ENCODE measurements at regions not wholly inside any gene's neighbourhood (a gene's known extent, or its start where the extent isn't known, plus 50 kb on each side); places are given as distances from the start of the nearest gene placed in this dataset.
A peak's percentile ranks its signal among the peaks of the same experiment; 100 is the strongest.
"Not testable (repeated sequence)": the region's sequence is repeated elsewhere in the genome, so short reads cannot be mapped to it uniquely, and the experiment has no call there.

DNA sequence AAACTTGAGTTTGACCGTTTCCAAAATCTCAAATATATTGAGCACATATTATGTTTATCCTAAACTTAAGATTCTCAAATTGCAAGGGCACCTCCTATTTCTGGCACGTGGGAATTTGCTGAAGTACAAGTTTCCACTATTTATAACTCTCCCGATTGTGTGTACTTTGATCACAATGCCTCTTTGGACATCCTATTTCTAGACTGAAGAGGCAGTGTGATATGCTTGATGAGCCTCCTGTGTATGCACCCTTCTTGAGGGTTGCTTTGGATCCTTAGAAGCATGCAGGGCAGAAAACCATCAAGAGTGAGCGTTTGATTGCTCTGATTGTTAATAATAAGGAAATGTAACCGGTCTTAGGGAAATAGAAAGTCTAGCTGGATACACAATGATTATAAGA, 218.9 kb upstream of the RBM19 start:
- Mint-ChIP-seq H3K4me1 (ENCODE audit: low read depth) (no peaks in the 10 kb centered on the region), H3K4me3 (no peak overlapping the region), H3K9me3 (ENCODE audit: insufficient read depth) (no peaks in the 10 kb centered on the region), H3K27me3 (ENCODE audit: low read depth) (no peaks in the 10 kb centered on the region), H3K36me3 (ENCODE audit: low read depth) (no peaks in the 10 kb centered on the region), H3K27ac (no peak overlapping the region)
- ChIA-PET CTCF (no interaction called here), POLR2A (no interaction called here)
- no peak for DNase-seq
- ATAC-seq, result no peak

GRCh38 chr12:114174326-114174725, 208.2 kb upstream of the RBM19 start:
- Mint-ChIP-seq H3K27me3 (ENCODE audit: low read depth) (no peaks in the 10 kb centered on the region), H3K4me3 (no peak overlapping the region), H3K9me3 (ENCODE audit: insufficient read depth) (no peaks in the 10 kb centered on the region), H3K36me3 (ENCODE audit: low read depth) (no peaks in the 10 kb centered on the region), H3K4me1 (ENCODE audit: low read depth) (no peaks in the 10 kb centered on the region), H3K27ac (no peak overlapping the region)
- DNase-seq (no peak), ATAC-seq (no peak)
- ChIA-PET CTCF (no interaction called here), POLR2A (no interaction called here)

- CTCF ChIA-PET, result no interaction called here
Observed at GRCh38 chr12:114172135-114172534, 206.0 kb upstream of the RBM19 start.

GRCh38 chr12:114168061-114168460, 201.9 kb upstream of the RBM19 start:
- no peaks in the 10 kb centered on the region for H3K27me3 Mint-ChIP-seq (ENCODE audit: low read depth)
- CTCF ChIA-PET, result no interaction called here
- H3K9me3 Mint-ChIP-seq (ENCODE audit: insufficient read depth), result no peaks in the 10 kb centered on the region
- no peaks in the 10 kb centered on the region for H3K36me3 Mint-ChIP-seq (ENCODE audit: low read depth)
- no peak overlapping the region for H3K4me3 Mint-ChIP-seq
- ATAC-seq (no peak), DNase-seq (no peak)
- H3K4me1 Mint-ChIP-seq (ENCODE audit: low read depth), result no peaks in the 10 kb centered on the region
- POLR2A ChIA-PET, result no interaction called here
- H3K27ac Mint-ChIP-seq, result no peak overlapping the region

More at GRCh38 chr12:114172135-114172534, 206.0 kb upstream of the RBM19 start:
- no peak overlapping the region for H3K27ac Mint-ChIP-seq
- POLR2A ChIA-PET, result no interaction called here
- no peaks in the 10 kb centered on the region for H3K4me1 Mint-ChIP-seq (ENCODE audit: low read depth)
- DNase-seq, result no peak
- H3K27me3 Mint-ChIP-seq (ENCODE audit: low read depth), result no peaks in the 10 kb centered on the region
- H3K4me3 Mint-ChIP-seq, result no peak overlapping the region
- H3K9me3 Mint-ChIP-seq (ENCODE audit: insufficient read depth), result no peaks in the 10 kb centered on the region
- no peaks in the 10 kb centered on the region for H3K36me3 Mint-ChIP-seq (ENCODE audit: low read depth)
- ATAC-seq, result no peak

GRCh38 chr12:114167431-114167830, 201.3 kb upstream of the RBM19 start:
- no peak overlapping the region for H3K27ac Mint-ChIP-seq
- ChIA-PET CTCF (interaction anchor here (1.0 to 1.6 kb wide), 2 partner anchors 187 to 341 kb away, joined by 3 read pairs; no protein-coding TSS in a partner anchor), POLR2A (no interaction called here)
- no peaks in the 10 kb centered on the region for H3K27me3 Mint-ChIP-seq (ENCODE audit: low read depth)
- no peak overlapping the region for H3K4me3 Mint-ChIP-seq
- DNase-seq (no peak), ATAC-seq (no peak)
- no peaks in the 10 kb centered on the region for H3K9me3 Mint-ChIP-seq (ENCODE audit: insufficient read depth)
- H3K36me3 Mint-ChIP-seq (ENCODE audit: low read depth), result no peaks in the 10 kb centered on the region
- H3K4me1 Mint-ChIP-seq (ENCODE audit: low read depth), result no peaks in the 10 kb centered on the region

- Mint-ChIP-seq H3K36me3 (ENCODE audit: low read depth) (no peaks in the 10 kb centered on the region), H3K4me3 (no peak overlapping the region), H3K4me1 (ENCODE audit: low read depth) (no peaks in the 10 kb centered on the region), H3K9me3 (ENCODE audit: insufficient read depth) (no peaks in the 10 kb centered on the region), H3K27me3 (ENCODE audit: low read depth) (no peaks in the 10 kb centered on the region), H3K27ac (no peak overlapping the region)
- ChIA-PET CTCF (interaction anchor here (1.0 to 1.6 kb wide), 2 partner anchors 186 to 342 kb away, joined by 3 read pairs; no protein-coding TSS in a partner anchor), POLR2A (no interaction called here)
- DNase-seq (peak; percentile 20), ATAC-seq (no peak)
Observed at GRCh38 chr12:114166362-114166761, 200.2 kb upstream of the RBM19 start.

- H3K4me1 Mint-ChIP-seq (ENCODE audit: low read depth), result no peaks in the 10 kb centered on the region
- H3K27me3 Mint-ChIP-seq (ENCODE audit: low read depth), result no peaks in the 10 kb centered on the region
- no peaks in the 10 kb centered on the region for H3K36me3 Mint-ChIP-seq (ENCODE audit: low read depth)
- H3K9me3 Mint-ChIP-seq (ENCODE audit: insufficient read depth), result no peaks in the 10 kb centered on the region
- DNase-seq (no peak), ATAC-seq (no peak)
- ChIA-PET CTCF (interaction anchor here (1.6 kb wide), 1 partner anchor 343 kb away, joined by 3 read pairs; no protein-coding TSS in a partner anchor), POLR2A (no interaction called here)
- H3K27ac Mint-ChIP-seq, result no peak overlapping the region
- H3K4me3 Mint-ChIP-seq, result no peak overlapping the region
Observed at GRCh38 chr12:114165921-114166320, 199.8 kb upstream of the RBM19 start.

DNA sequence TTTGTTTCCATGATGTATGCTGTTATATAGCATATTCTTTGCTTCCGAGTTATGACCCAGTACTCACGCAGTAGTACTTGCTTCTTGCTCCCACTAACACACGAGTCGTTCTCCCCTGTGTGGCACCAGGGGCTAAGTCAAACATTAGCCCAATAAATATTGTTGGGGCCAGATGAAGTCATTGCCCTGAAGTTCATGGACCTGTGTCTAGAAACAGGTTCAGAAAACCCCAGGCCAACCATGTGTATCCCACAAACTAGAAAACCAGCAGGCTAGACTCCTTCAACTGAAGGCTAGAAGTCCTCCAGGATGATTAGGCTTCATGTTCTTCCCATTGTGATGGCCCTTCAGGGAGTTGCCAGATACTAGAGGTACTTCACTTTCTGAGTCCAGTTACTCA, 198.2 kb upstream of the RBM19 start:
- Mint-ChIP-seq H3K36me3 (ENCODE audit: low read depth) (no peaks in the 10 kb centered on the region), H3K27ac (no peak overlapping the region), H3K9me3 (ENCODE audit: insufficient read depth) (no peaks in the 10 kb centered on the region), H3K4me1 (ENCODE audit: low read depth) (no peaks in the 10 kb centered on the region), H3K4me3 (no peak overlapping the region), H3K27me3 (ENCODE audit: low read depth) (no peaks in the 10 kb centered on the region)
- no peak for DNase-seq
- ChIA-PET POLR2A (no interaction called here), CTCF (no interaction called here)
- no peak for ATAC-seq

DNA sequence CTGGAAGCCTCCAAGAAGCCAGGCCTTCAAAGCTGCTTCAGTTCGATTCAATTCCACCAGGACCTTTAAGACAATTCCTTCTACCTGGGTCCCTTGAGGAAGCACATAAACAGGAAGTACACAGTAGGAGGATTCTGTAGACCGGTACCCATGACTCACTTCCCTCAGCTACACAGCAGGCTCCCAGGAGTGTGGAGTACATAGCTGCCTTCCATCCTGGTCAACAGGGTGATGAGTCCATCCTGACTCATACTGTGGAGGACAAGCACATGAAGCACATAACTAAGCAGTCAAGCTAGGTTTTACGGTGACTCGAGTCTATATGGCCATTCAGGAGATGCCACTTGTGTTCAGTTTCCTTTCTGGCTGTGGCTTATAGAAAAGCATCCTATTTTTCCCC, 197.6 kb upstream of the RBM19 start:
- H3K27ac Mint-ChIP-seq, result no peak overlapping the region
- CTCF ChIA-PET, result no interaction called here
- no peak for ATAC-seq
- no peaks in the 10 kb centered on the region for H3K4me1 Mint-ChIP-seq (ENCODE audit: low read depth)
- no peak for DNase-seq
- no peaks in the 10 kb centered on the region for H3K36me3 Mint-ChIP-seq (ENCODE audit: low read depth)
- no peak overlapping the region for H3K4me3 Mint-ChIP-seq
- POLR2A ChIA-PET, result no interaction called here
- no peaks in the 10 kb centered on the region for H3K27me3 Mint-ChIP-seq (ENCODE audit: low read depth)
- H3K9me3 Mint-ChIP-seq (ENCODE audit: insufficient read depth), result no peaks in the 10 kb centered on the region

DNA sequence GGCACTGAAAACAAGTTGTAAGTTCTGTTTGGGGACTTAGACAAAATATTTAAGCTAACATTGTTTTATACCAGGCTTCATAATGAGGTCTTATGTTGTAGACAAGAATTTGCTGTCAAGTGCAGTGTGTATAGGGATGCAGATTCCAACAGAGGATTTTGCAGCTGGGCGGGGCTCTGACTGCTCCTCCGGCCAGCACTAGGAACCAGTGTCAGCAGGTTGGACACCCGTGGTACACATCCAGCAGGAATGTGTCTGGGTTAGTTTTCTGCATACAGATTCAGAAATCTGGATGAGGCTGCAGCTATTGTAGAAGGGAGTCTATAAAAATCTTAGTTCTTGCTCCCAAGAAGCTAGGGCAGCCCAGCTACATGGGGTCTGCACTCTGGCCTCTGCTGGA, 194.3 kb upstream of the RBM19 start:
- H3K36me3 Mint-ChIP-seq (ENCODE audit: low read depth), result no peaks in the 10 kb centered on the region
- no peak for ATAC-seq
- no peaks in the 10 kb centered on the region for H3K9me3 Mint-ChIP-seq (ENCODE audit: insufficient read depth)
- H3K27me3 Mint-ChIP-seq (ENCODE audit: low read depth), result no peaks in the 10 kb centered on the region
- no peak for DNase-seq
- no peaks in the 10 kb centered on the region for H3K4me1 Mint-ChIP-seq (ENCODE audit: low read depth)
- POLR2A ChIA-PET, result no interaction called here
- CTCF ChIA-PET, result no interaction called here
- H3K27ac Mint-ChIP-seq, result no peak overlapping the region
- no peak overlapping the region for H3K4me3 Mint-ChIP-seq

DNA sequence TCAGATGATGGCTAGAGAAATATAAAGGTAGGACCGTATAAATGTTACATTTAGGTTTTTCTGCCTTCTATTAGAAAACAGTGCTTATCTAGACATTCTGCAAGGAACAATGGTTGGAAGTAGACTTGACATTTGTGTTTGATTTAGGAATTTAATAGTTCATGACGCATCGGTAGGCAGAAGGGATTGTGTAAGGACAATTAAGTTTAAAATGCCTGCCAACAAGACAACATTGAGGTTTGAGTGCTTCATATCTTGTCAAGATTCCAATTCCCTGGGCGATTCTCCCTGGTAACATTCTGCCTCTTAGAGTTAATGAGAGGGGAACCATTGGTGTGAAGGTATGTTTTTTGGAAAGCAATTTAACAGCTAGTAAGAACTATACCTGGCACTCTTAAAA, 186.8 kb upstream of the RBM19 start:
- ChIA-PET POLR2A (no interaction called here), CTCF (no interaction called here)
- H3K27ac Mint-ChIP-seq, result no peak overlapping the region
- no peak overlapping the region for H3K4me3 Mint-ChIP-seq
- no peak for ATAC-seq
- no peaks in the 10 kb centered on the region for H3K36me3 Mint-ChIP-seq (ENCODE audit: low read depth)
- no peak for DNase-seq
- H3K4me1 Mint-ChIP-seq (ENCODE audit: low read depth), result no peaks in the 10 kb centered on the region
- H3K9me3 Mint-ChIP-seq (ENCODE audit: insufficient read depth), result no peaks in the 10 kb centered on the region
- H3K27me3 Mint-ChIP-seq (ENCODE audit: low read depth), result no peaks in the 10 kb centered on the region

- Mint-ChIP-seq H3K27me3 (ENCODE audit: low read depth) (no peaks in the 10 kb centered on the region), H3K4me3 (no peak overlapping the region), H3K4me1 (ENCODE audit: low read depth) (no peaks in the 10 kb centered on the region), H3K36me3 (ENCODE audit: low read depth) (no peaks in the 10 kb centered on the region), H3K9me3 (ENCODE audit: insufficient read depth) (no peaks in the 10 kb centered on the region), H3K27ac (no peak overlapping the region)
- DNase-seq (no peak), ATAC-seq (no peak)
- ChIA-PET CTCF (no interaction called here), POLR2A (no interaction called here)
Observed at GRCh38 chr12:114152066-114152465, 185.9 kb upstream of the RBM19 start.

GRCh38 chr12:114150584-114150983, 184.5 kb upstream of the RBM19 start:
- H3K27ac Mint-ChIP-seq; POLR2A ChIA-PET; H3K4me1 Mint-ChIP-seq (ENCODE audit: low read depth); ATAC-seq; H3K36me3 Mint-ChIP-seq (ENCODE audit: low read depth); DNase-seq; H3K27me3 Mint-ChIP-seq (ENCODE audit: low read depth); H3K9me3 Mint-ChIP-seq (ENCODE audit: insufficient read depth); H3K4me3 Mint-ChIP-seq; CTCF ChIA-PET: not testable (repeated sequence)

All from activated CD8-positive, alpha-beta T cell treated with anti-CD3 and anti-CD28 coated beads, Interleukin-2, amount 10 ng/mL, durations not matched to agents 7 days and 5 days (primary cell).